NCI-H128 (cell line): ENCODE measurements at regions not wholly inside any gene's neighbourhood (a gene's known extent, or its start where the extent isn't known, plus 50 kb on each side); places are given as distances from the start of the nearest gene placed in this dataset.

Source experiments
- DNase-seq: peaks from one replicate; lab custom pipeline; 2025; ENCODE audit not compliant: unreplicated experiment; lab: John Stamatoyannopoulos, UW

GRCh38 chr7:124515106-124515830 is 250.3 kb downstream of the GPR37 start:
- DNase-seq, result no peak

GRCh38 chr7:124514471-124514870 is 251.1 kb downstream of the GPR37 start:
- DNase-seq, result no peak

GRCh38 chr7:124497176-124497575 is 268.4 kb downstream of the GPR37 start:
- DNase-seq, result peak; percentile 42

GRCh38 chr7:124489925-124490324 is 275.7 kb downstream of the GPR37 start:
- no peak for DNase-seq

GRCh38 chr7:124489082-124489819 is 276.3 kb downstream of the GPR37 start:
- DNase-seq, result no peak

GRCh38 chr7:124482229-124482628 is 283.4 kb downstream of the GPR37 start:
- DNase-seq, result no peak

- DNase-seq, result no peak
Observed at GRCh38 chr7:124480821-124481290, 284.7 kb downstream of the GPR37 start.

GRCh38 chr7:124480036-124480820 is 285.4 kb downstream of the GPR37 start:
- no peak for DNase-seq

- DNase-seq, result no peak
Observed at GRCh38 chr7:124462249-124462648, 303.3 kb downstream of the GPR37 start.

GRCh38 chr7:124460555-124460954 is 305.0 kb downstream of the GPR37 start:
- no peak for DNase-seq

- no peak for DNase-seq
Observed at GRCh38 chr7:124460056-124460450, 305.5 kb downstream of the GPR37 start.

GRCh38 chr7:124459101-124460055 is 306.2 kb downstream of the GPR37 start:
- DNase-seq, result no peak

- no peak for DNase-seq
Observed at GRCh38 chr7:124457841-124458240, 307.8 kb downstream of the GPR37 start.

GRCh38 chr7:124456286-124456685 is 309.3 kb downstream of the GPR37 start:
- DNase-seq, result no peak

- DNase-seq, result no peak
Observed at GRCh38 chr7:124452186-124452585, 313.4 kb downstream of the GPR37 start.

GRCh38 chr7:124449896-124450295 is 315.7 kb downstream of the GPR37 start:
- DNase-seq, result no peak

- no peak for DNase-seq
Observed at GRCh38 chr7:124444696-124445480, 320.7 kb downstream of the GPR37 start.

GRCh38 chr7:124443762-124444161 is 321.8 kb downstream of the GPR37 start:
- no peak for DNase-seq

GRCh38 chr7:124440081-124440480 is 325.5 kb downstream of the GPR37 start:
- no peak for DNase-seq
